Astrocyte (in vitro differentiated cells and primary cell): ENCODE measurements at regions not wholly inside any gene's neighbourhood (a gene's known extent, or its start where the extent isn't known, plus 50 kb on each side); places are given as distances from the start of the nearest gene placed in this dataset.

Experiments
- DNase-seq: peaks from one replicate; pipeline ENCODE4 v3.0.0-alpha.2; 2010; ENCODE audit warnings: low read depth
- FAIRE-seq: peaks from 2 replicates; lab custom pipeline; 2011; peaks lifted over from hg19 to GRCh38; lab: Jason Lieb, UNC
- H2AFZ ChIP-seq: 2 replicates; pipeline ENCODE4 v1.6.0; 2012; ENCODE audit warnings: low read depth, low read length, inconsistent platforms
- H3K27ac ChIP-seq: 2 replicates; pipeline ENCODE4 v1.5.1; 2011; ENCODE audit warnings: low read depth, low read length, inconsistent platforms
- H3K27me3 ChIP-seq: 2 replicates; pipeline ENCODE4 v1.6.0; 2011; ENCODE audit warnings: low read length, inconsistent platforms; ENCODE audit not compliant: insufficient read depth
- H3K36me3 ChIP-seq: 2 replicates; pipeline ENCODE4 v1.5.1; 2011; ENCODE audit warnings: low read length, inconsistent platforms; ENCODE audit not compliant: insufficient read depth
- H3K4me1 ChIP-seq: 2 replicates; pipeline ENCODE4 v1.5.1; 2011; ENCODE audit warnings: low read length, inconsistent platforms; ENCODE audit not compliant: insufficient read depth
- H3K4me2 ChIP-seq: 2 replicates; pipeline ENCODE4 v1.6.0; 2012; ENCODE audit warnings: low read length, inconsistent platforms
- H3K4me3 ChIP-seq: 2 replicates; pipeline ENCODE4 v1.5.1; 2011; ENCODE audit warnings: low read depth, mild to moderate bottlenecking, low read length, inconsistent platforms; ENCODE audit not compliant: insufficient read depth
- H3K79me2 ChIP-seq: 2 replicates; pipeline ENCODE4 v1.6.0; 2012; ENCODE audit warnings: mild to moderate bottlenecking, low read length, inconsistent platforms; ENCODE audit not compliant: insufficient read depth
- H3K9ac ChIP-seq: 2 replicates; pipeline ENCODE4 v1.6.0; 2012; ENCODE audit warnings: mild to moderate bottlenecking, low read length, inconsistent platforms
- H3K9me3 ChIP-seq: 2 replicates; pipeline ENCODE4 v1.5.1; 2012; ENCODE audit warnings: low read depth, mild to moderate bottlenecking, low read length, inconsistent platforms; ENCODE audit not compliant: insufficient read depth
- H4K20me1 ChIP-seq: 2 replicates; pipeline ENCODE4 v1.6.0; 2012; ENCODE audit warnings: low read length, inconsistent platforms; ENCODE audit not compliant: insufficient read depth
- H3K27ac Mint-ChIP-seq: one replicate; pipeline ENCODE4 v1.8.0; 2021; ENCODE audit warnings: mild to moderate bottlenecking, mixed read lengths; ENCODE audit not compliant: unreplicated experiment
- H3K27me3 Mint-ChIP-seq: one replicate; pipeline ENCODE4 v1.8.0; 2021; ENCODE audit warnings: low read depth, mixed read lengths; ENCODE audit not compliant: unreplicated experiment
- H3K36me3 Mint-ChIP-seq: one replicate; pipeline ENCODE4 v1.8.0; 2021; ENCODE audit warnings: low read depth, mixed read lengths; ENCODE audit not compliant: unreplicated experiment
- H3K4me1 Mint-ChIP-seq: one replicate; pipeline ENCODE4 v1.8.0; 2021; ENCODE audit warnings: low read depth, mixed read lengths; ENCODE audit not compliant: unreplicated experiment
- H3K4me3 Mint-ChIP-seq: one replicate; pipeline ENCODE4 v1.8.0; 2021; ENCODE audit warnings: mild to moderate bottlenecking, moderate library complexity, mixed read lengths; ENCODE audit not compliant: unreplicated experiment
- H3K9me3 Mint-ChIP-seq: one replicate; pipeline ENCODE4 v1.8.0; 2021; ENCODE audit warnings: mild to moderate bottlenecking, mixed read lengths; ENCODE audit not compliant: unreplicated experiment
- CTCF ChIP-seq: IDR thresholded peaks from 2 replicates; pipeline ENCODE4 v1.5.1; 2011; ENCODE audit warnings: low read depth, mild to moderate bottlenecking, inconsistent platforms, low read length, moderate library complexity; ENCODE audit not compliant: insufficient read depth
- EZH2 ChIP-seq: IDR thresholded peaks from 2 replicates; pipeline ENCODE4 v1.6.1; 2012; ENCODE audit warnings: mild to moderate bottlenecking, low read length, inconsistent platforms; ENCODE audit not compliant: insufficient read depth

- Mint-ChIP-seq H3K36me3 (no peaks in the 10 kb centered on the region), H3K4me1 (peaks cover 41% of the 10 kb centered on the region), H3K9me3 (peaks cover 5% of the 10 kb centered on the region), H3K27ac (peak overlapping the region; percentile 93), H3K27me3 (no peaks in the 10 kb centered on the region), H3K4me3 (no peak overlapping the region)
- Histone ChIP-seq H3K4me1 (peaks cover 28% of the 10 kb centered on the region), H3K27ac (no peak overlapping the region), H4K20me1 (no peaks in the 10 kb centered on the region), H3K4me2 (no peak overlapping the region), H3K79me2 (no peaks in the 10 kb centered on the region), H3K27me3 (no peaks in the 10 kb centered on the region), H3K9ac (no peak overlapping the region), H2AFZ (no peak overlapping the region), H3K36me3 (no peaks in the 10 kb centered on the region), H3K4me3 (no peak overlapping the region), H3K9me3 (no peaks in the 10 kb centered on the region)
- TF ChIP-seq EZH2 (no peak), CTCF (no peak)
- peak; percentile 68 for DNase-seq
- no peak for FAIRE-seq
These were observed 107.0 kb upstream of the SLC35G4 start for GRCh38 chr18:11502368-11502767.

- Histone ChIP-seq H3K4me3 (no peak overlapping the region), H3K79me2 (no peaks in the 10 kb centered on the region), H3K36me3 (no peaks in the 10 kb centered on the region), H3K4me1 (peaks cover 23% of the 10 kb centered on the region), H3K9ac (no peak overlapping the region), H3K27ac (no peak overlapping the region), H3K4me2 (no peak overlapping the region), H2AFZ (no peak overlapping the region), H3K9me3 (no peaks in the 10 kb centered on the region), H4K20me1 (no peaks in the 10 kb centered on the region), H3K27me3 (no peaks in the 10 kb centered on the region)
- FAIRE-seq (no peak), DNase-seq (no peak)
- Mint-ChIP-seq H3K36me3 (no peaks in the 10 kb centered on the region), H3K4me3 (no peak overlapping the region), H3K27ac (peak overlapping the region; percentile 93), H3K9me3 (peaks cover 5% of the 10 kb centered on the region), H3K27me3 (no peaks in the 10 kb centered on the region), H3K4me1 (peaks cover 44% of the 10 kb centered on the region)
- TF ChIP-seq CTCF, result no peak
- no peak for TF ChIP-seq EZH2
These were observed 108.0 kb upstream of the SLC35G4 start for GRCh38 chr18:11501352-11501751.
